ENCODE measurements at regions not wholly inside any gene's neighbourhood (a gene's known extent, or its start where the extent isn't known, plus 50 kb on each side); places are given as distances from the start of the nearest gene placed in this dataset.

- no TSS peak for BruUV-seq (replicated peaks)
- CTCF ChIA-PET: no interaction called here
- dilution Hi-C loops (cut with MboI; ENCODE audit: extremely low pct_ligation_motif_present, low sequenced_read_pairs) (no loop called here), intact Hi-C loops (cut with micrococcal nuclease) (no loop called here)
- Histone ChIP-seq H4K20me1 (replicated peaks; ENCODE audit: control insufficient read depth, extremely low read depth, insufficient read depth, low read length) (no peaks in the 10 kb centered on the region), H2AFZ (ENCODE audit: low read depth, low read length) (no peak overlapping the region), H3K79me2 (ENCODE audit: control insufficient read depth, insufficient read depth, low read length) (no peaks in the 10 kb centered on the region), H3K36me3 (ENCODE audit: control insufficient read depth in 2 of 2, extremely low read depth in 1 of 2, insufficient read depth in 2 of 2, low read length in 2 of 2) (no peaks in the 10 kb centered on the region), H3K9ac (replicated peaks; ENCODE audit: extremely low read depth, insufficient read depth, low read length) (no peak overlapping the region), H3K4me2 (ENCODE audit: insufficient read depth, low read length) (no peak overlapping the region), H3K9me1 (replicated peaks; ENCODE audit: control insufficient read depth, extremely low read depth, insufficient read depth, low read length) (no peaks in the 10 kb centered on the region), H3K4me1 (ENCODE audit: control insufficient read depth, extremely low read depth, insufficient read depth, low read length) (no peaks in the 10 kb centered on the region), H3K4me3 (replicated peaks in 1 of 3; ENCODE audit: insufficient read depth in 1 of 3, low read depth in 1 of 3, low read length in 3 of 3) (no peak overlapping the region), H3K27ac (ENCODE audit: insufficient read depth, low read depth, low read length) (no peak overlapping the region), H3K27me3 (ENCODE audit: control insufficient read depth in 2 of 2, insufficient read depth in 2 of 2, low read length in 2 of 2) (no peaks in the 10 kb centered on the region), H3K9me3 (replicated peaks; ENCODE audit: control insufficient read depth, insufficient read depth, low read length) (no peaks in the 10 kb centered on the region)
- no peak for DNase-seq (ENCODE audit: low read depth, low spot score)
- POLR2A ChIA-PET: no interaction called here
- FAIRE-seq: no peak
- TF ChIP-seq EZH2 (IDR thresholded peaks at IDR 0.05; ENCODE audit: borderline replicate concordance, low read depth, low read length, severe bottlenecking) (no peak), CTCF (IDR thresholded peaks at IDR 0.05; ENCODE audit: extremely low read depth in 1 of 2, insufficient read depth in 1 of 2, low read depth in 1 of 2, low read length in 2 of 2) (no peak), MYC (IDR thresholded peaks at IDR 0.05; ENCODE audit: low read depth, low read length) (no peak), GATA2 (IDR thresholded peaks at IDR 0.05; ENCODE audit: insufficient read depth, insufficient read length, low read depth, low read length) (no peak), FOS (IDR thresholded peaks at IDR 0.05; ENCODE audit: borderline replicate concordance, insufficient read depth, low read length) (no peak), JUN (IDR thresholded peaks at IDR 0.05; ENCODE audit: borderline replicate concordance, insufficient read depth, insufficient read length, low read depth) (no peak), MAX (IDR thresholded peaks at IDR 0.05; ENCODE audit: insufficient read depth, insufficient read length) (no peak), POLR2AphosphoS5 (IDR thresholded peaks at IDR 0.05; ENCODE audit: insufficient read depth, low read depth, low read length) (no peak), POLR2A (IDR thresholded peaks at IDR 0.05; ENCODE audit: low read depth, low read length) (no peak)
Measured at GRCh38 chr4:3662516-3662915, 103.7 kb upstream of the ADRA2C start.

Data from endothelial cell of umbilical vein (primary cell).